Activated T-cell treated with anti-CD3 and anti-CD28 coated beads, Interleukin-2, amount 50 U/mL, for 4 hours (primary cell): ENCODE measurements at regions not wholly inside any gene's neighbourhood (a gene's known extent, or its start where the extent isn't known, plus 50 kb on each side); places are given as distances from the start of the nearest gene placed in this dataset.
"Not testable (repeated sequence)": the region's sequence is repeated elsewhere in the genome, so short reads cannot be mapped to it uniquely, and the experiment has no call there.

ENCODE experiments used
- ATAC-seq, 2 donors: fragments of 200-7000 bp; cut with Tn5 transposase; one replicate each; pipeline ENCODE4 v1.10.0; 2021
- DNase-seq: peaks from one replicate; pipeline ENCODE4 v3.0.0-alpha.2; 2020
- H3K27me3 Mint-ChIP-seq: one replicate; pipeline ENCODE4 v1.8.0; 2021; ENCODE audit warnings: low read depth, mixed read lengths
- H3K36me3 Mint-ChIP-seq: one replicate; pipeline ENCODE4 v1.8.0; 2022; ENCODE audit warnings: mixed read lengths; ENCODE audit not compliant: insufficient read depth
- H3K4me1 Mint-ChIP-seq: one replicate; pipeline ENCODE4 v1.8.0; 2021; ENCODE audit warnings: low read depth, mixed read lengths
- H3K4me3 Mint-ChIP-seq: one replicate; pipeline ENCODE4 v1.8.0; 2021; ENCODE audit warnings: mild to moderate bottlenecking, moderate library complexity, mixed read lengths
- H3K9me3 Mint-ChIP-seq: one replicate; pipeline ENCODE4 v1.8.0; 2021; ENCODE audit warnings: mixed read lengths

DNA sequence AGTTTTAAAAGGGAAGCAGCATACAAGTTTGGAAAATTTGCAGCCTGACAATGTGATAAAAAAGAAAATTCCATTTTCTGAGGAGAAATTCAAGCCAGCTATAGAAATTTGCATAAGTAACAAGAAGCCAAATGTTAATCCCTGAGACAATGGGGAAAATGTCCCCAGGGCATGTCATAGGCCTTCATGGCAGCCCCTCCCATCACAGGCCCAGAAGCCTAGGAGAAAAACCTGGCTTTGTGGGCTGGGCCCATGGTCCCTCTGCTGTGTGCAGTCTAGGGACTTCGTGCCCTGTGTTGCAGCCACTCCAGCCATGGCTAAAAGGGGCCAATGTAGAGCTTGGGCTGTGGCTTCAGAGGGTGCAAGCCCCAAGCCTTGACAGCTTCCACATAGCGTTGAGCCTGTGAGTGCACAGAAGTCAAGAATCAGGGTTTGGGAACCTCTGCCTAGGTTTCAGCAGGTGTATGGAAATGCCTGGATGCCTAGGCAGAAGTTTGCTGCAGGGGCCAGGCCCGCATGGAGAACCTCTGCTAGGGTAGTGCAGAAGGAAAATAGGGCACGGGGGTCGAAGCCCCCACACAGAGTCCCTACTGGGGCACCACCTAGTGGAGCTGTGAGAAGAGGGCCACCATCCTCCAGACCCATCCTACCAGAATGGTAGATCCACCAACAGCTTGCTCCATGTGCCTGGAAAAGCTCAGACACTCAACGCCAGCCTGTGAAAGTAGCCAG, 209.8 kb upstream of the ZRANB2 start:
- not testable (repeated sequence) for H3K4me1 Mint-ChIP-seq, H3K36me3 Mint-ChIP-seq, H3K4me3 Mint-ChIP-seq, H3K27me3 Mint-ChIP-seq, ATAC-seq, DNase-seq
- H3K9me3 Mint-ChIP-seq, result peaks cover 26% of the 10 kb centered on the region

DNA sequence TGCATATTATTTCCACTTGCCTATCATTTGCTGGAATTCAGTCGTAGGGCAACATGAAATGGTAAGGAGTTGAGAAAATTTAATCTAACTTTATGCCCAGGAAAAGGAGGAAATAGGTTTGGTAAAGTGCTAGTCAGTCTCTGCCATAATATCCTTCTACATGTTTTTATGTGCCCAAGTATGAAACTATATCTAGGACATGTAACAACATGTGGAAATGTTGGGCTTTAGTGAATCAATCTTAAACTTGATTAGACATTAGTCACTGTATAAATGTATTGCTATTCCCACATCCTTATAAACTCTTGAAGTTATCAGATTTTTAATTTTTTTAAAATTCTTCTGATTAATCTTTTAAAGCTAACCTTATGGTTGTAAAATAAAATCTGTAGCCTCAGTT, 204.7 kb upstream of the ZRANB2 start:
- DNase-seq (no peak), ATAC-seq (no peak)
- no peaks in the 10 kb centered on the region for H3K4me1 Mint-ChIP-seq
- no peaks in the 10 kb centered on the region for H3K36me3 Mint-ChIP-seq
- no peaks in the 10 kb centered on the region for H3K27me3 Mint-ChIP-seq
- H3K4me3 Mint-ChIP-seq, result no peak overlapping the region
- peaks cover 24% of the 10 kb centered on the region for H3K9me3 Mint-ChIP-seq

DNA sequence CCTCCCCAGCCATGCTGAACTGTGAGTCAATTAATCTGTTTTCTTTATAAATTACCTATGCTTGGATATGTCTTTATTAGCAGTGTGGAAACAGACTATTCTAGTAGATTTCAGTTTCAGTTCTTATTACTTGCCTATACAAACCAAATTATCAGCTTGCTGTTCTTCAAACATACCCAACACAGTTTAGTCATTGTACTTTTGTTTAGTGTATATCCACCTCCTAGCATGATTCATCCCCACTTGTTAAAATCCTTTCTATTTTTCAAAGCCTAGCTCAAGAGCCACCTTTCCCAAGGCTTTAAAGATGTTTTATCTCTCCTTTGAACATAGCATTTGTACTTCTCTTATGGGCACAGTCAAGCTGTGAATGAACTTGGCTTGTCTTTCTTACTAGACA, 195.6 kb upstream of the ZRANB2 start:
- no peak overlapping the region for H3K4me3 Mint-ChIP-seq
- no peaks in the 10 kb centered on the region for H3K36me3 Mint-ChIP-seq

DNA sequence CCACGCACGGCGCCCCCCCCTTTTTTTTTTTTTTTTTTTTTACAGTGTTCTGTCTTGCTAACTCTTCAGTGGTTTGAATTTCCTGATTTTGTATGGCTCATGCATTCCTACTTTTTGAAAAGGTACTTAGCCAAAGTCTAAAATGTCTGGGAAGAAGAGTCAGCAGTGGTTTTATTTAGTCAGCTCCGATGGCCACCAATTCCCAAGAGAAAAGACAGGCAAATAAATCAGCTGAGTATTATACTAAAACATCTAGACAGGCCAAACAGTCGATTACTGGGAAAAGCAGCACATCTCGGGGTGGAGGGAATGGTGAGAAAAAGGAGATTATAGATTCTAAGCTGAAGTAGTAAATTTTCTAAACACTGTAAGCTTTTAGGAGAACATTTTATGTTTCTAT, 192.5 kb upstream of the ZRANB2 start:
- Mint-ChIP-seq H3K27me3 (no peaks in the 10 kb centered on the region), H3K9me3 (peaks cover 4% of the 10 kb centered on the region), H3K4me1 (no peaks in the 10 kb centered on the region), H3K4me3 (no peak overlapping the region), H3K36me3 (no peaks in the 10 kb centered on the region)
- no peak for DNase-seq
- ATAC-seq, result no peak

More for the DNA sequence above, 195.6 kb upstream of the ZRANB2 start:
- ATAC-seq (no peak), DNase-seq (no peak)
- Mint-ChIP-seq H3K4me1 (no peaks in the 10 kb centered on the region), H3K9me3 (peaks cover 4% of the 10 kb centered on the region), H3K27me3 (no peaks in the 10 kb centered on the region)

DNA sequence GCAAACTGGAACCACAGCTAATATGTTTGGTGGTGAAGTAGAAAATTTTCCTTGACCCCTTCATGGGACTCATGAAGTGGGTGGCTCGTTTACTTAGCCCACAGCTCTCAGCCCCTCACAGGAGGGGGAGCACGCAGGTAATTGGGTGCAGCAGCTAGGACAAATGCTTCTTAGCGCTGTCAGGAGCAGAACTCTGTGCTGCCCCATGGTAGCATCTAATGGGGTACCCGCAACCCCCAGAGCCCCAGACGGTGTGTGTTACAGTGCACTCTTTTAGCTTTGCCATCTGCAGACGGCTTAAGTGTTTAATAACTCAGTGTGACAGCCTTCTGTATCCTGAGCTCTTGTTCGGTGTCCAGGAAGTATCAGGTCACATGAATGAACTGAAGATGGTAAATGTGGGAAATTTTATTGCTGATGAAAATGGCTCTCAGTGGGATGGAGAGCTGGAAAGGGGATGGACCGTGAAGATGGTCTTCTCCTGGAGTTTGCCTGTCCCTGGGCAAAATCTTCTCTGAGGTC, 189.6 kb upstream of the ZRANB2 start:
- H3K9me3 Mint-ChIP-seq, result peaks cover 4% of the 10 kb centered on the region
- H3K4me1 Mint-ChIP-seq, result no peaks in the 10 kb centered on the region
- H3K27me3 Mint-ChIP-seq, result no peaks in the 10 kb centered on the region
- ATAC-seq (no peak), DNase-seq (no peak)
- no peak overlapping the region for H3K4me3 Mint-ChIP-seq
- no peaks in the 10 kb centered on the region for H3K36me3 Mint-ChIP-seq

DNA sequence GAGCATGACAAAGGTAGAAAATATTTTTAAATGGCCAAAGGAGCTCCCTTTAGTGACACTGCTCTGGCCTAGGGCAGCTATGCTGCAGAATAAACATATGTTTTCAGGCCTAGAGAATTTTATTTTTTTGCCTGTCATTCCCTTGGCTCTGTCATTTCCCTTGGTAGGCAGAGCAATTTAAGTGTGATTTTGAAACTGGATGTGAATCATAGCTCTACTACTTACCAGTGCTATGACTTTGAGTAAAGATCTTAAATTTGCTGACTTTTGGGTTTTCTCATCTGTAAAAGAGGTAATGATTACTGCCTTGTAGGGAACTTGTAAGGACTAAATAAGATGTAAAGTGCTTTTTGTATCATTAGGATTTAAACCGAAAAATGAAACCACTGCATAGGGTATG, 189.0 kb upstream of the ZRANB2 start:
- ATAC-seq, result no peak
- no peaks in the 10 kb centered on the region for H3K27me3 Mint-ChIP-seq

DNA sequence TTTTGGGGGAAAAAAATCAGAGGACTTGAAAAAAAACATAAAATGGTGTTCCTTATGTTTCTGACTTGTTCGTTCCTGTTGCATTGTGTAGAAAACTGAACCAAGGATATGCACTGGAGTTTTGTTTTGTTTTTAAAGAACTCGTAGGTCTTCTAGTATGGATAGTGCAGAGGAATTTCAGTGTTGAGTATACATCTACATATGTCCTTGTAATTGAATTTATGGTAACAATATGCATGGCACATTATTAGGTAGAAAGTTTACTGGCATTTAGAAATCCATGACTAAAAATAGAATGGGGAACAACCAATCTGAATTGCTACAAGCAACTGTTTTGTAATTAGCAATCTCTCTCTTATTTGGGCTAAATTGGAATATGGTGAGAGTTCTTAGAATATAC, 188.3 kb upstream of the ZRANB2 start:
- Mint-ChIP-seq H3K4me3 (no peak overlapping the region), H3K27me3 (no peaks in the 10 kb centered on the region), H3K4me1 (no peaks in the 10 kb centered on the region), H3K36me3 (no peaks in the 10 kb centered on the region), H3K9me3 (peaks cover 4% of the 10 kb centered on the region)
- ATAC-seq, result no peak
- no peak for DNase-seq

More for the DNA sequence above, 189.0 kb upstream of the ZRANB2 start:
- DNase-seq, result no peak
- peaks cover 4% of the 10 kb centered on the region for H3K9me3 Mint-ChIP-seq
- H3K36me3 Mint-ChIP-seq, result no peaks in the 10 kb centered on the region
- no peak overlapping the region for H3K4me3 Mint-ChIP-seq
- H3K4me1 Mint-ChIP-seq, result no peaks in the 10 kb centered on the region

DNA sequence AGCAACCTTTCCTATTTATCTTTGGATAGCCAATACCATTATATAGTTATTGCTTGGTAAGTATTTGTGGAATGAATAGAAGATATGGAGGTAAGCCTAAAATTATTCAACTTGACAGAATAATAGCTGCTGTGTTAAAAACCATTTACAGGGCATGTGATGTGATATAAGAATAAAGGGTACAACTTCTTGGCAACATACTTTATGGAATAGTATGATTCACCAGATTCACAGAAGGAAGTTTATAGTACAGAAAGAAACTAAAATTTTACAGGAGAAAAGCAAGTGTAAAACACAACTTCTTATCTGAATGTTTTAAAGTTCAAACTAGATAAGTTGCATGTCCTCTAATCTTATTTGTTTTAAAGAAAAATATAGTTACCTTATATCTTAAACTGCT, 186.4 kb upstream of the ZRANB2 start:
- H3K36me3 Mint-ChIP-seq, result no peaks in the 10 kb centered on the region
- H3K27me3 Mint-ChIP-seq, result no peaks in the 10 kb centered on the region
- ATAC-seq (no peak), DNase-seq (no peak)
- peaks cover 4% of the 10 kb centered on the region for H3K9me3 Mint-ChIP-seq
- no peaks in the 10 kb centered on the region for H3K4me1 Mint-ChIP-seq
- H3K4me3 Mint-ChIP-seq, result no peak overlapping the region

DNA sequence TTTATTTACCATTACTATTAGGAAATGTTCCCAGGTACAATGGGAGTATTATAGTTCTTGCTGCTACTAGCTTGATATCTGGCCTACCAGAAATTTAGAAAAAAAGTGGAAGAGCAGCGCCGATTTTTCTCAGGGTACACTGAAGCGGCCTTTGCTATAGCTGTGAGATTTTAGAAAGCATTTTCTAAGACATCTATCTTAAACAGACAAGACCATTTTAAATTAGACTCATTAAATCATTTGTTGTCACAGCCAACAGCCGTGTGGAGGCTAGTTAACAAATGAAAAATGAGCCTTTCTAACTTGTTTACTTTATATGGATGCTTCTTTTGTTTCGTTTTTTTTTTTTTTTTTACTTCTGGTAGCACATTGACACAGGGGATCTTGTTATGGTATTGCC, 183.2 kb upstream of the ZRANB2 start:
- Mint-ChIP-seq H3K4me3 (no peak overlapping the region), H3K36me3 (no peaks in the 10 kb centered on the region), H3K9me3 (no peaks in the 10 kb centered on the region), H3K4me1 (no peaks in the 10 kb centered on the region), H3K27me3 (no peaks in the 10 kb centered on the region)
- DNase-seq (no peak), ATAC-seq (no peak)

DNA sequence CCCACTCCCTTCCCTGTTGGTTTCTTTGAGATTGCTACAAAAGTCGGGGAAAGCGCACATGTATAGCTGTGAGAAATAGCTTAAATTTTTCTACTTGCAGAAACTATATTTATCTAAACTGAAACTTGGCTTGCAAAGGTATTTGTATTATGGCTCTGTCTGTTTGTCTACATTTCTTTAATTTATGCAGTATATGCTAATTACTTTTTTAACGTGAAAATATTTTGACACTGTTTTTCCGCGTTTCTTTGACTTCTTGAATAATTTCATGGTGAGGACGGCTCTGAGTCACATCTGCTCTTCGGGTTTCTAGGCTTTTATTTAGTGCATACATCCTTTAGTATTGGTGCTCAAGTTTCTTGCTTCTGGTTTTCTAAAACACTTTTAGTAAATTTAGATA, 182.1 kb upstream of the ZRANB2 start:
- H3K9me3 Mint-ChIP-seq, result no peaks in the 10 kb centered on the region
- no peaks in the 10 kb centered on the region for H3K27me3 Mint-ChIP-seq
- DNase-seq, result no peak
- no peaks in the 10 kb centered on the region for H3K4me1 Mint-ChIP-seq
- no peaks in the 10 kb centered on the region for H3K36me3 Mint-ChIP-seq
- no peak for ATAC-seq
- H3K4me3 Mint-ChIP-seq, result no peak overlapping the region

DNA sequence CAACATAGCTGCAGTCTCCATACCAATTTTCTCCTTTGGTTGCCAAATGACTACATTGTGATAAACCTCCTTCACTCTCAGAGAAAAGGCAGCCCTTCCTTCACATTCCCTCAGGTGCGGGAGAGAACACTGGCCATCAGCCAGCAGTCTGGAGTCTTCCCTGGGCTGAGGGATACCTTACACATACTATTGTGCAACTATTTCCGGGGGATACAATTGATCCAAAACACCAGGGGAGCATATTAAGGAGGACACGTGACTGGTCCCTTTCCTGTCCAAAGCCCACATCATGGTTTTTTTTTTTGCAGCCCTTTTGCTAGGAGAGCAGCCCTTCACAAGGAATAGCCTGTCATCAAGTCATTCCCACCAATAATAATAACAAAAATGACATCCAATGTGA, 172.1 kb upstream of the ZRANB2 start:
- no peak overlapping the region for H3K4me3 Mint-ChIP-seq
- no peaks in the 10 kb centered on the region for H3K27me3 Mint-ChIP-seq
- H3K4me1 Mint-ChIP-seq, result no peaks in the 10 kb centered on the region
- DNase-seq (no peak), ATAC-seq (no peak)
- H3K9me3 Mint-ChIP-seq, result no peaks in the 10 kb centered on the region
- no peaks in the 10 kb centered on the region for H3K36me3 Mint-ChIP-seq

DNA sequence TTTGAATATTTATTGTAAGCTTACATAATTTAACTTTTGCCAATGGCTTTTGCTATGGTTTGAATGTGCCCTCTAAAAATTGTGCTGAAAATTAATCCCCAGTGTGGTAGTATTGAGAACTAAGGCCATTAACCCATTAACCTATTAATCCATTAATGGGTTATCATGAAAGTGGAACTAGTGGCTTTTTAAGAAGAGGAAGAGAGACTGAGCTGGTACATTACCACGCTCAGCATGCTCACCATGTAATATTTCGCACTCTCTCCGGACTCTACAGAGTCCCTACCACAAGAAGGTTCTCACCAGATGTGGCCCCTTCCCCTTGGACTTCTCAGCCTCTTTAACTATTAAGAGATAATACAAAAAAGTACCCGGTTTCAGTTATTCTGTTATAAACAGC, 164.4 kb upstream of the ZRANB2 start:
- Mint-ChIP-seq H3K4me3 (no peak overlapping the region), H3K4me1 (no peaks in the 10 kb centered on the region), H3K9me3 (no peaks in the 10 kb centered on the region), H3K27me3 (no peaks in the 10 kb centered on the region), H3K36me3 (no peaks in the 10 kb centered on the region)
- ATAC-seq (no peak), DNase-seq (no peak)

DNA sequence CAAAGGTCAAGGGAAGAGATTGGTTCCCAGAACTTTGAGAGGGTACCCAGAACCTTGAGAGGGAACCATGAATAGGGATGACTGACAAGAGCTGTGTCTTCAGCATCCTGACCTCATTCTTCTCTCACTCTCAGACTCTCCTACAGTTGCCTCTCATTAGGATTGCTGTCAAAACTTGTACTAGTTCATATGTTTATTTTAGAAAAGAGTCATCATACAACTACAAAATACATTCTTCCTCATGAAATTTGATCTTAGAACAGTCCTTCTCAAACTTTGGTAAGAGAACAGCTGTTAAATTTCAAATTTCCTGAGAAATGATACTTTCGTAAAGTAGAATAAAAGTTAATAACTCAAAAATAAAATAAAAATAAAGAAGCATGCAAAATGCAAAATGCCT, 161.4 kb upstream of the ZRANB2 start:
- Mint-ChIP-seq H3K36me3 (no peaks in the 10 kb centered on the region), H3K4me1 (no peaks in the 10 kb centered on the region)

DNA sequence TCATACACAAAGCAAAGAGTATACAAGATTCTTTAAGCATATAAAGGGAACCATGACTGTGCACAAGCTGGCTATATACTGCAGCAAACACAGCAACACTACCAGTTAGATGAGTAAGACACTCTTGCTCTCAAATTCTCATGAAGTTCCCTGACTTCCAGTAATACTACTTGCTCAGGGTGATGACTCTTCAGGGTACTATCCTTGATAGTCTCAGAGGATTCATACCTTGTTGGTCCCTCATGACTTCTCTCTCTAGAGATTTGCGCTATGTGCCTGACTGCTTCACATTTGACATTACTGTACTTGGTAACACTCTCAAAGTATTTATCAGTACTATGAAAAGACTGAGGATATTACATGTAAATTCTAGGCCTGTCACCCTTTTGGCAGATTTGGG, 159.8 kb upstream of the ZRANB2 start:
- ATAC-seq (peak in 1 of 2 donors; percentile 14), DNase-seq (no peak)
- Mint-ChIP-seq H3K9me3 (no peaks in the 10 kb centered on the region), H3K4me3 (no peak overlapping the region), H3K27me3 (no peaks in the 10 kb centered on the region), H3K4me1 (no peaks in the 10 kb centered on the region), H3K36me3 (no peaks in the 10 kb centered on the region)

More for the DNA sequence above, 161.4 kb upstream of the ZRANB2 start:
- Mint-ChIP-seq H3K4me3 (no peak overlapping the region), H3K27me3 (no peaks in the 10 kb centered on the region), H3K9me3 (no peaks in the 10 kb centered on the region)
- ATAC-seq (no peak), DNase-seq (no peak)

DNA sequence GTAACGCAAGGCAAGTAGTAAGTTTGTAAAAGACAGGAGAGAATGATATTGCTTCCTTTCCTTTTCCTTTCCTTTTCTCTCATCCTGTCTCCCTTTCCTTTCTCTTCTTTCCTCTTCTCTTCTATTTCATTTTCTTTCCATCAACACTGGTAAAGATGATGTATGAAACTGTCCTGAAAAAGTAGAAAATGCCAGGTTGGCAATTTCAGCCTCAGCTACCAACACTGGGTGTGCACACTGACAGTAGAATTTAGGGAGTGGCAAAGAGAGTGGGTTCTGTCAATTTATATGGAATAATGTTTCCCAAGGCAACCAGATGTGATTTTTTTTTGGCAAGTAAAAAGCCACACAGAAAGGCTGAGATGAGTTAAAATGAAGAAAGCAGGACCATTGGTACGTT, 155.7 kb upstream of the ZRANB2 start:
- Mint-ChIP-seq H3K36me3 (no peaks in the 10 kb centered on the region), H3K4me3 (no peak overlapping the region), H3K9me3 (no peaks in the 10 kb centered on the region), H3K27me3 (no peaks in the 10 kb centered on the region), H3K4me1 (no peaks in the 10 kb centered on the region)
- DNase-seq (no peak), ATAC-seq (no peak)
